Thoracic aorta (tissue), 2 donors: ENCODE measurements at regions not wholly inside any gene's neighbourhood (a gene's known extent, or its start where the extent isn't known, plus 50 kb on each side); places are given as distances from the start of the nearest gene placed in this dataset.

Source experiments
- ATAC-seq: fragments of 150-250 bp; one replicate; pipeline ENCODE4 v1.8.0; 2017; ENCODE audit warnings: low read depth; ENCODE audit not compliant: insufficient number of reproducible peaks, low FRiP score
- DNase-seq: peaks from one replicate; pipeline ENCODE4 v3.0.0-alpha.2; 2020; ENCODE audit warnings: low spot score
- H3K27ac ChIP-seq, 2 donors: fragments of 200-600 bp; sonication (generic); 1 replicate in 1 of 2; 2 replicates in 1 of 2; pipeline ENCODE4 v1.5.1; 2016; ENCODE audit warnings: mild to moderate bottlenecking in 2 of 2, moderate library complexity in 2 of 2
- H3K27me3 ChIP-seq: fragments of 200-600 bp; sonication (generic); replicated peaks from 2 replicates; pipeline ENCODE4 v1.6.0; 2016; ENCODE audit warnings: mild to moderate bottlenecking; ENCODE audit not compliant: insufficient read depth
- H3K36me3 ChIP-seq: fragments of 200-600 bp; sonication (generic); one replicate; pipeline ENCODE4 v1.5.1; 2016
- H3K4me1 ChIP-seq, 2 donors: fragments of 200-600 bp; sonication (generic); 1 replicate in 1 of 2; 2 replicates in 1 of 2; pipeline versions ENCODE4 v1.5.1 to v1.6.0; 2016; ENCODE audit warnings: low read depth in 2 of 2, mild to moderate bottlenecking in 1 of 2; ENCODE audit not compliant: control insufficient read depth in 1 of 2
- H3K4me3 ChIP-seq: fragments of 200-600 bp; sonication (generic); 2 replicates; pipeline ENCODE4 v1.5.1; 2016; ENCODE audit warnings: mild to moderate bottlenecking
- H3K9me3 ChIP-seq: fragments of 200-600 bp; sonication (generic); 2 replicates; pipeline ENCODE4 v1.5.1; 2016
- CTCF ChIP-seq: fragments of 200-600 bp; sonication (generic); IDR thresholded peaks from one replicate; pipeline ENCODE4 v1.5.1; 2019; ENCODE audit warnings: antibody characterized with exemption

- no peak for TF ChIP-seq CTCF
- no peak overlapping the region for H3K27ac ChIP-seq
- ATAC-seq: no peak
- DNase-seq: no peak
- H3K36me3 ChIP-seq: no peaks in the 10 kb centered on the region
- H3K9me3 ChIP-seq: no peaks in the 10 kb centered on the region
- H3K27me3 ChIP-seq: no peaks in the 10 kb centered on the region
- H3K4me3 ChIP-seq: no peak overlapping the region
- peaks cover 3 to 12% of the 10 kb centered on the region in 2 donors for H3K4me1 ChIP-seq
These were observed 466.6 kb downstream of the LPIN1 start for GRCh38 chr2:12212841-12213597.

- H3K4me1 ChIP-seq: peaks cover 3 to 13% of the 10 kb centered on the region in 2 donors
- no peaks in the 10 kb centered on the region for H3K36me3 ChIP-seq
- ATAC-seq (no peak), DNase-seq (no peak)
- H3K27me3 ChIP-seq: no peaks in the 10 kb centered on the region
- TF ChIP-seq CTCF: no peak
- no peak overlapping the region for H3K4me3 ChIP-seq
- H3K9me3 ChIP-seq: no peaks in the 10 kb centered on the region
- H3K27ac ChIP-seq: no peak overlapping the region
These were observed 470.7 kb downstream of the LPIN1 start for GRCh38 chr2:12217175-12217574.

GRCh38 chr2:12219761-12220160 lies 473.3 kb downstream of the LPIN1 start:
- Histone ChIP-seq H3K4me1 (peaks cover 0 to 13% of the 10 kb centered on the region in 2 donors), H3K36me3 (no peaks in the 10 kb centered on the region), H3K9me3 (peaks cover 7% of the 10 kb centered on the region), H3K27me3 (no peaks in the 10 kb centered on the region), H3K27ac (no peak overlapping the region), H3K4me3 (no peak overlapping the region)
- TF ChIP-seq CTCF: no peak
- DNase-seq: no peak
- ATAC-seq: no peak

- Histone ChIP-seq H3K9me3 (peaks cover 7% of the 10 kb centered on the region), H3K4me3 (no peak overlapping the region), H3K36me3 (no peaks in the 10 kb centered on the region), H3K27ac (no peak overlapping the region), H3K4me1 (peaks cover 0 to 13% of the 10 kb centered on the region in 2 donors), H3K27me3 (no peaks in the 10 kb centered on the region)
- DNase-seq (no peak), ATAC-seq (no peak)
- TF ChIP-seq CTCF: no peak
These were observed 475.2 kb downstream of the LPIN1 start for GRCh38 chr2:12221584-12221983.

GRCh38 chr2:12222554-12222953 lies 476.1 kb downstream of the LPIN1 start:
- ATAC-seq (no peak), DNase-seq (no peak)
- no peak overlapping the region for H3K4me3 ChIP-seq
- H3K36me3 ChIP-seq: no peaks in the 10 kb centered on the region
- H3K4me1 ChIP-seq: peaks cover 0 to 6% of the 10 kb centered on the region in 2 donors
- H3K27ac ChIP-seq: no peak overlapping the region
- no peaks in the 10 kb centered on the region for H3K27me3 ChIP-seq
- no peak for TF ChIP-seq CTCF
- H3K9me3 ChIP-seq: peaks cover 7% of the 10 kb centered on the region
